ENCODE measurements at regions not wholly inside any gene's neighbourhood (a gene's known extent, or its start where the extent isn't known, plus 50 kb on each side); places are given as distances from the start of the nearest gene placed in this dataset.

GRCh38 chr4:148954011-148954749 is 512.0 kb upstream of the NR3C2 start:
- no peak for DNase-seq
- H3K36me3 ChIP-seq: no peaks in the 10 kb centered on the region
- TF ChIP-seq, protein P1, sequence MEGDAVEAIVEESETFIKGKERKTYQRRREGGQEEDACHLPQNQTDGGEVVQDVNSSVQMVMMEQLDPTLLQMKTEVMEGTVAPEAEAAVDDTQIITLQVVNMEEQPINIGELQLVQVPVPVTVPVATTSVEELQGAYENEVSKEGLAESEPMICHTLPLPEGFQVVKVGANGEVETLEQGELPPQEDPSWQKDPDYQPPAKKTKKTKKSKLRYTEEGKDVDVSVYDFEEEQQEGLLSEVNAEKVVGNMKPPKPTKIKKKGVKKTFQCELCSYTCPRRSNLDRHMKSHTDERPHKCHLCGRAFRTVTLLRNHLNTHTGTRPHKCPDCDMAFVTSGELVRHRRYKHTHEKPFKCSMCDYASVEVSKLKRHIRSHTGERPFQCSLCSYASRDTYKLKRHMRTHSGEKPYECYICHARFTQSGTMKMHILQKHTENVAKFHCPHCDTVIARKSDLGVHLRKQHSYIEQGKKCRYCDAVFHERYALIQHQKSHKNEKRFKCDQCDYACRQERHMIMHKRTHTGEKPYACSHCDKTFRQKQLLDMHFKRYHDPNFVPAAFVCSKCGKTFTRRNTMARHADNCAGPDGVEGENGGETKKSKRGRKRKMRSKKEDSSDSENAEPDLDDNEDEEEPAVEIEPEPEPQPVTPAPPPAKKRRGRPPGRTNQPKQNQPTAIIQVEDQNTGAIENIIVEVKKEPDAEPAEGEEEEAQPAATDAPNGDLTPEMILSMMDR (IDR thresholded peaks at IDR 0.05): no peak
- H3K27me3 ChIP-seq: no peaks in the 10 kb centered on the region
- no peaks in the 10 kb centered on the region for H3K9me3 ChIP-seq
- intact Hi-C loops (cut with DNase I): no loop called here
- ATAC-seq: no peak
- H3K4me3 ChIP-seq: no peak overlapping the region
- H3K27ac ChIP-seq: no peak overlapping the region
- H3K4me1 ChIP-seq: no peaks in the 10 kb centered on the region

GRCh38 chr4:148951346-148951745 is 509.1 kb upstream of the NR3C2 start:
- no peaks in the 10 kb centered on the region for H3K27me3 ChIP-seq
- H3K9me3 ChIP-seq: no peaks in the 10 kb centered on the region
- intact Hi-C loops (cut with DNase I): no loop called here
- H3K4me3 ChIP-seq: no peak overlapping the region
- ATAC-seq (no peak), DNase-seq (no peak)
- no peak overlapping the region for H3K27ac ChIP-seq
- TF ChIP-seq, protein P1 (IDR thresholded peaks at IDR 0.05): no peak
- H3K4me1 ChIP-seq: no peaks in the 10 kb centered on the region
- H3K36me3 ChIP-seq: no peaks in the 10 kb centered on the region

GRCh38 chr4:148946271-148946670 is 504.1 kb upstream of the NR3C2 start:
- TF ChIP-seq, protein P1 (IDR thresholded peaks at IDR 0.05): no peak
- Histone ChIP-seq H3K4me1 (no peaks in the 10 kb centered on the region), H3K27ac (no peak overlapping the region), H3K4me3 (no peak overlapping the region), H3K9me3 (peaks cover 0 to 5% of the 10 kb centered on the region in 2 donors), H3K36me3 (no peaks in the 10 kb centered on the region), H3K27me3 (no peaks in the 10 kb centered on the region)
- intact Hi-C loops (cut with DNase I): no loop called here
- ATAC-seq (no peak), DNase-seq (no peak)

DNA sequence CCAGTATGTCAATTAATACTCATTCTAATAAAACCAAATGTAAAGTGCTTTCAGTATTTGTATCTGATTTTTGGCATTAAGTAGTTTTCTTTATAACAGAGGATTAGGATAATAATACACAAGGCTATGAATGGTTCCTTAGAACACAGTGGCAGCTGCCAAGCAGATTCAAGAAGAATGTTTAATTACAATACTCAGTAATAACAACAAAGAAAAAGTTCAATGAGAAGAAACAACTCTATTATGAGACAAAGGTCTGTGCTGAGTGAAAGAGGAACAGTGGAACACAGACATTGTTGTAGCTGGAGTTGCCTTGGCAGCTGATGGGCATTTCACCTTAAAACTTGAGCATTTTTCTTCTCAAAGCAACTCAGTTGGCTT is 502.6 kb upstream of the NR3C2 start:
- no peak for ATAC-seq
- TF ChIP-seq, protein P1 (IDR thresholded peaks at IDR 0.05): no peak
- H3K4me3 ChIP-seq: no peak overlapping the region
- no peaks in the 10 kb centered on the region for H3K36me3 ChIP-seq
- intact Hi-C loops (cut with DNase I): no loop called here
- H3K9me3 ChIP-seq: peaks cover 0 to 5% of the 10 kb centered on the region in 2 donors
- no peaks in the 10 kb centered on the region for H3K4me1 ChIP-seq
- no peak for DNase-seq
- H3K27ac ChIP-seq: no peak overlapping the region
- H3K27me3 ChIP-seq: no peaks in the 10 kb centered on the region

GRCh38 chr4:148944136-148944838 is 502.1 kb upstream of the NR3C2 start:
- no peaks in the 10 kb centered on the region for H3K4me1 ChIP-seq
- ATAC-seq: no peak
- TF ChIP-seq, protein P1 (IDR thresholded peaks at IDR 0.05): no peak

More at GRCh38 chr4:148944136-148944838, 502.1 kb upstream of the NR3C2 start:
- Histone ChIP-seq H3K27ac (no peak overlapping the region), H3K4me3 (no peak overlapping the region), H3K27me3 (no peaks in the 10 kb centered on the region), H3K9me3 (peaks cover 0 to 5% of the 10 kb centered on the region in 2 donors), H3K36me3 (no peaks in the 10 kb centered on the region)
- no peak for DNase-seq
- intact Hi-C loops (cut with DNase I): no loop called here
